ENCODE measurements at regions not wholly inside any gene's neighbourhood (a gene's known extent, or its start where the extent isn't known, plus 50 kb on each side); places are given as distances from the start of the nearest gene placed in this dataset.
"Not testable (repeated sequence)": the region's sequence is repeated elsewhere in the genome, so short reads cannot be mapped to it uniquely, and the experiment has no call there.

DNA sequence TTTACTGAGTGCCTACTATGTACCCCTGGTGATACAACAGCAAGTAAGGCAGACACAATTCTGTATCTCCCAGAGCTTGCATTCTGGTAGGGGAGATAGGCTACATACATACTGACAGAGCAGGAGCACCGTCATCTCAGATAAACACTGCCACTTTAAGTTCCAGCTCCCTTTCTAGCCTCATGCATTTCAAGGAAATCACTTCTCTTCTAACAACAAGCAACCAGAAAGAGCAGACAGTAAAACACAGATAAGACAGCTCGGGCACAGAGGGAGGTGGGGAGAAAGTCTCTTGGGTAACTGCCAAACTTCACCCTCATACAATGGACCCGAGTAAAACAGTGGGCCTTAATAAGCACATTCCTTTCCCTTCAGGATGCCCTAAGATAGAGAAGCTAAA, 169.6 kb downstream of the UTP18 start:
- TF ChIP-seq EZH2 (IDR thresholded peaks at IDR 0.05; ENCODE audit: low read depth), result not testable (repeated sequence)
- TF ChIP-seq, protein P1, sequence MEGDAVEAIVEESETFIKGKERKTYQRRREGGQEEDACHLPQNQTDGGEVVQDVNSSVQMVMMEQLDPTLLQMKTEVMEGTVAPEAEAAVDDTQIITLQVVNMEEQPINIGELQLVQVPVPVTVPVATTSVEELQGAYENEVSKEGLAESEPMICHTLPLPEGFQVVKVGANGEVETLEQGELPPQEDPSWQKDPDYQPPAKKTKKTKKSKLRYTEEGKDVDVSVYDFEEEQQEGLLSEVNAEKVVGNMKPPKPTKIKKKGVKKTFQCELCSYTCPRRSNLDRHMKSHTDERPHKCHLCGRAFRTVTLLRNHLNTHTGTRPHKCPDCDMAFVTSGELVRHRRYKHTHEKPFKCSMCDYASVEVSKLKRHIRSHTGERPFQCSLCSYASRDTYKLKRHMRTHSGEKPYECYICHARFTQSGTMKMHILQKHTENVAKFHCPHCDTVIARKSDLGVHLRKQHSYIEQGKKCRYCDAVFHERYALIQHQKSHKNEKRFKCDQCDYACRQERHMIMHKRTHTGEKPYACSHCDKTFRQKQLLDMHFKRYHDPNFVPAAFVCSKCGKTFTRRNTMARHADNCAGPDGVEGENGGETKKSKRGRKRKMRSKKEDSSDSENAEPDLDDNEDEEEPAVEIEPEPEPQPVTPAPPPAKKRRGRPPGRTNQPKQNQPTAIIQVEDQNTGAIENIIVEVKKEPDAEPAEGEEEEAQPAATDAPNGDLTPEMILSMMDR (conservative IDR thresholded peaks at IDR 0.05), result not testable (repeated sequence)
